Mesendoderm (in vitro differentiated cells): ENCODE measurements at regions not wholly inside any gene's neighbourhood (a gene's known extent, or its start where the extent isn't known, plus 50 kb on each side); places are given as distances from the start of the nearest gene placed in this dataset.

Source experiments
- DNase-seq: peaks from one replicate; pipeline ENCODE4 v3.0.0; 2013
- H2AK5ac ChIP-seq: 2 replicates; pipeline ENCODE4 v1.6.1; 2013; ENCODE audit warnings: low read length, inconsistent platforms
- H2BK120ac ChIP-seq: 2 replicates; pipeline ENCODE4 v1.6.1; 2013; ENCODE audit warnings: low read depth, mild to moderate bottlenecking, low read length, moderate library complexity, mixed read lengths
- H2BK15ac ChIP-seq: replicated peaks from 2 replicates; pipeline ENCODE4 v1.6.1; 2013; ENCODE audit warnings: low read depth, mild to moderate bottlenecking, moderate library complexity
- H2BK5ac ChIP-seq: 2 replicates; pipeline ENCODE4 v1.6.1; 2013; ENCODE audit warnings: low read length, inconsistent platforms
- H3K18ac ChIP-seq: 2 replicates; pipeline ENCODE4 v1.6.1; 2013; ENCODE audit warnings: mild to moderate bottlenecking, low read length, mixed read lengths
- H3K23ac ChIP-seq: one replicate; pipeline ENCODE4 v1.6.1; 2013; ENCODE audit warnings: low read length
- H3K27ac ChIP-seq: 2 replicates; pipeline ENCODE4 v1.5.1; 2013; ENCODE audit warnings: low read depth, mild to moderate bottlenecking, inconsistent platforms, low read length, moderate library complexity
- H3K27me3 ChIP-seq: 2 replicates; pipeline ENCODE4 v1.6.1; 2013; ENCODE audit warnings: low read length, control low read depth, mild to moderate bottlenecking, inconsistent platforms; ENCODE audit not compliant: insufficient read depth, poor library complexity
- H3K36me3 ChIP-seq: 2 replicates; pipeline ENCODE4 v1.6.1; 2013; ENCODE audit warnings: low read length, inconsistent platforms; ENCODE audit not compliant: control insufficient read depth, insufficient read depth
- H3K4ac ChIP-seq: one replicate; pipeline ENCODE4 v1.6.1; 2013; ENCODE audit warnings: low read depth, mild to moderate bottlenecking, low read length, moderate library complexity
- H3K4me1 ChIP-seq: 2 replicates; pipeline ENCODE4 v1.6.1; 2013; ENCODE audit warnings: low read depth, low read length, inconsistent platforms; ENCODE audit not compliant: control insufficient read depth
- H3K4me2 ChIP-seq: 2 replicates; pipeline ENCODE4 v1.6.1; 2013; ENCODE audit warnings: low read length
- H3K4me3 ChIP-seq: 2 replicates; pipeline ENCODE4 v1.5.1; 2013; ENCODE audit warnings: mild to moderate bottlenecking, low read length
- H3K56ac ChIP-seq: one replicate; pipeline ENCODE4 v1.6.1; 2013; ENCODE audit warnings: low read length
- H3K79me1 ChIP-seq: 2 replicates; pipeline ENCODE4 v1.6.1; 2013; ENCODE audit warnings: low read length, inconsistent platforms
- H3K79me2 ChIP-seq: 2 replicates; pipeline ENCODE4 v1.6.1; 2013; ENCODE audit warnings: mild to moderate bottlenecking, low read length; ENCODE audit not compliant: control insufficient read depth, insufficient read depth
- H3K9ac ChIP-seq: 2 replicates; pipeline ENCODE4 v1.6.1; 2013; ENCODE audit warnings: low read length, inconsistent platforms
- H4K5ac ChIP-seq: one replicate; pipeline ENCODE4 v1.6.1; 2013; ENCODE audit warnings: low read length
- H4K8ac ChIP-seq: one replicate; pipeline ENCODE4 v1.6.1; 2013; ENCODE audit warnings: low read depth, mild to moderate bottlenecking, control low read depth, low read length, moderate library complexity
- WGBS: extraction: QIAGEN DNeasy Blood & Tissue Kit; methylation state at CpG from one replicate; pipeline ENCODE4 v1.1.7; 2013; ENCODE audit warnings: low lambda C conversion rate, missing lambda C conversion rate; ENCODE audit not compliant: insufficient coverage; ENCODE audit errors: extremely low coverage; 5-methylcytosine and 5-hydroxymethylcytosine counted together

GRCh38 chr20:48049641-48050040 is 264.4 kb upstream of the SULF2 start:
- Histone ChIP-seq H3K23ac (no peak overlapping the region), H3K27me3 (no peaks in the 10 kb centered on the region), H3K27ac (no peak overlapping the region), H3K4ac (no peak overlapping the region), H2BK15ac (no peak overlapping the region), H4K5ac (no peak overlapping the region), H2BK120ac (no peak overlapping the region), H3K18ac (no peak overlapping the region), H3K4me2 (no peak overlapping the region), H3K9ac (no peak overlapping the region), H3K79me1 (no peaks in the 10 kb centered on the region), H3K4me1 (no peaks in the 10 kb centered on the region), H3K36me3 (no peaks in the 10 kb centered on the region), H2AK5ac (no peak overlapping the region), H3K4me3 (no peak overlapping the region), H3K56ac (no peak overlapping the region), H3K79me2 (no peaks in the 10 kb centered on the region), H2BK5ac (no peak overlapping the region), H4K8ac (no peak overlapping the region)
- no peak for DNase-seq
- no CpG with 5 or more reads among the region's 1 CpG for WGBS

DNA sequence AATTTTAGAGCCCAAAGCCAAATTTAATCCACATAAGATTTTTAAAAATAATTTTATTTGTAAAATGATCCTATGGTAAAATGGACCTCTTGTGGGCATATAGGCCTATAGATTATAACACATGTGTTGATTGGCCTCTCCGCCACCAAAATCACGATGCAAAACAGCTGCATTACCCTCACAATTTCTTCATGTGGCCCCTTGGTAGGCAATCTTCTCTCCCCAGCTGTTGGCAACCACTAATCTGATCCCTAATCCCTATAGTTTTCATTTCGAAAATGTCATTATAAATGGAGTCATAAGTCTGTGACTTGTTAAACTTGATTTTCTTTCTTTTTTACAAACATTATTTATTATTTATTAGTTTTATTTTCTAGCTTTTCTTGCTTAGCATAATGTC is 263.9 kb upstream of the SULF2 start:
- no CpG with 5 or more reads among the region's 3 CpGs for WGBS
- H2AK5ac ChIP-seq = no peak overlapping the region
- no peak overlapping the region for H2BK15ac ChIP-seq
- no peaks in the 10 kb centered on the region for H3K27me3 ChIP-seq
- no peak overlapping the region for H3K27ac ChIP-seq
- H3K4ac ChIP-seq = no peak overlapping the region
- no peaks in the 10 kb centered on the region for H3K79me2 ChIP-seq
- no peak overlapping the region for H3K18ac ChIP-seq
- no peaks in the 10 kb centered on the region for H3K36me3 ChIP-seq
- no peak overlapping the region for H3K4me2 ChIP-seq
- no peak overlapping the region for H3K4me3 ChIP-seq
- H3K56ac ChIP-seq = no peak overlapping the region
- H3K79me1 ChIP-seq = no peaks in the 10 kb centered on the region
- no peak for DNase-seq
- no peak overlapping the region for H4K8ac ChIP-seq
- no peak overlapping the region for H3K9ac ChIP-seq
- no peak overlapping the region for H3K23ac ChIP-seq
- no peak overlapping the region for H4K5ac ChIP-seq
- no peak overlapping the region for H2BK5ac ChIP-seq
- H3K4me1 ChIP-seq = no peaks in the 10 kb centered on the region
- no peak overlapping the region for H2BK120ac ChIP-seq

GRCh38 chr20:48047447-48047846 is 262.2 kb upstream of the SULF2 start:
- H4K5ac ChIP-seq = no peak overlapping the region
- H3K4ac ChIP-seq = no peak overlapping the region
- H3K4me2 ChIP-seq = no peak overlapping the region
- H2BK120ac ChIP-seq = no peak overlapping the region
- no peak overlapping the region for H4K8ac ChIP-seq
- no peak overlapping the region for H3K27ac ChIP-seq
- no peak overlapping the region for H3K18ac ChIP-seq
- H3K23ac ChIP-seq = no peak overlapping the region
- H3K4me3 ChIP-seq = no peak overlapping the region
- no peak for DNase-seq
- H2AK5ac ChIP-seq = no peak overlapping the region
- H3K27me3 ChIP-seq = no peaks in the 10 kb centered on the region
- no peaks in the 10 kb centered on the region for H3K79me2 ChIP-seq
- H3K9ac ChIP-seq = no peak overlapping the region
- H2BK5ac ChIP-seq = no peak overlapping the region
- no peaks in the 10 kb centered on the region for H3K4me1 ChIP-seq
- no CpG with 5 or more reads among the region's 4 CpGs for WGBS
- no peak overlapping the region for H3K56ac ChIP-seq
- H2BK15ac ChIP-seq = no peak overlapping the region
- H3K36me3 ChIP-seq = no peaks in the 10 kb centered on the region
- no peaks in the 10 kb centered on the region for H3K79me1 ChIP-seq

DNA sequence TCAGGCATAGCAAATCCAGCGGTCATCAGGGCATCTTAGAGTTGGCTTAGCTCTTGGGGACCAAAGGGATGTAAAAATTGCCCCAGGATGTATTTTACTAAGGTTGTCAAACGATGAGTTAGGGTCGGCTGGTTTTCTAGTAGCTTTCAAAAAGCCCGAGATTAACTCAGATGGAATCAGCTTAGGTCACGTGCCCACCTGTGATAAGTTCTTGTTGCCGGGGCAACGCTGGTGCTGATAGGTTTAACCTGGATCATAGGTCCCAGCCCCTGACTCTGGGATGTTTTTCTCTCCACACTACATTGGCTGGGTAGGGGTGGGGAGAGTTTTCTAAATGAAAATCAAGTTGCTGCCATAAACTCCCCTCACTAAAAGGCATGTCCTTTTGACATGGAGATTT is 257.3 kb upstream of the SULF2 start:
- Histone ChIP-seq H3K27me3 (no peaks in the 10 kb centered on the region), H2AK5ac (no peak overlapping the region), H3K9ac (no peak overlapping the region), H3K79me2 (no peaks in the 10 kb centered on the region), H3K56ac (no peak overlapping the region), H4K8ac (no peak overlapping the region), H3K18ac (no peak overlapping the region), H3K79me1 (no peaks in the 10 kb centered on the region), H3K4ac (no peak overlapping the region), H3K4me2 (no peak overlapping the region), H3K27ac (no peak overlapping the region), H3K36me3 (no peaks in the 10 kb centered on the region), H3K4me1 (no peaks in the 10 kb centered on the region), H2BK15ac (no peak overlapping the region), H3K23ac (no peak overlapping the region), H4K5ac (no peak overlapping the region), H2BK120ac (no peak overlapping the region), H3K4me3 (no peak overlapping the region), H2BK5ac (no peak overlapping the region)
- no CpG with 5 or more reads among the region's 7 CpGs for WGBS
- DNase-seq = no peak

DNA sequence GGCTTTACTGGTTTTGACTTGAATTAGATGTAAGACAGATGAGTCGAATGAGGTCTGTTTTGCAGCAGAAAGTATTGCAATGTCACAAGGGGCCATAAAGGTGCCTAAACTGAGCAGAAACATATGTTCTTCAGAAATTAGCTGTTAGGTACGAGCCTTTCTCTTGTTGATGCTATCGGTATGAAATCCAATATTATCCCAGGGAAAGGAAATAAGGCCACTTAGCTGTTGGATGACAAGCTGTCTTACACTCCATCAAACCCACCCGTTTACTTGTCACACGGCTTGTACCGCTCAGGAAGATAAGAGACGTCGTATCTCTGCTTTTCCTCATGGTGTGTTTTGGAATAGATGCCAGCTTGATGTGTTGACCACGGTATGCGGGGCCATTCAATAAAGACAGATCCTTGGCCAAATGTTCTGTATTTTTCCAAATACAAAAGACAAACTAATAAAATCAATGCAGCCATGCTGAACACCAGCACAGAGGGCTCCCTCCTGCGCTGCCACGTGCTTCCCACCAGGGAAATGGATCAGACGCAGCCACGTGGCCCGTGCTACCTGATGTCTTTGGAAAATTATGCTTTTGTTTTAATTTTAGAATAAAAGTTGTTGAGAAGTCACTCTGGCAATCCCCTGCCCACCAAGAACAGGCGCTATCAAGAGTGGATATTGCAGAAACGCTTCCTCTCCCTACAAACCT is 255.9 kb upstream of the SULF2 start:
- Histone ChIP-seq H2AK5ac (no peak overlapping the region), H3K27ac (no peak overlapping the region), H3K36me3 (no peaks in the 10 kb centered on the region), H3K4ac (no peak overlapping the region), H3K79me1 (no peaks in the 10 kb centered on the region), H3K4me2 (no peak overlapping the region), H3K27me3 (no peaks in the 10 kb centered on the region), H3K56ac (no peak overlapping the region), H2BK15ac (no peak overlapping the region), H3K4me1 (no peaks in the 10 kb centered on the region), H3K18ac (no peak overlapping the region), H2BK120ac (no peak overlapping the region), H4K5ac (no peak overlapping the region), H3K9ac (no peak overlapping the region), H3K4me3 (no peak overlapping the region), H2BK5ac (no peak overlapping the region), H4K8ac (no peak overlapping the region), H3K23ac (no peak overlapping the region), H3K79me2 (no peaks in the 10 kb centered on the region)
- WGBS = no CpG with 5 or more reads among the region's 17 CpGs
- DNase-seq = no peak

GRCh38 chr20:48040491-48040890 is 255.2 kb upstream of the SULF2 start:
- Histone ChIP-seq H3K4ac (no peak overlapping the region), H4K5ac (no peak overlapping the region), H2BK15ac (no peak overlapping the region), H3K79me1 (no peaks in the 10 kb centered on the region), H3K9ac (no peak overlapping the region), H3K79me2 (no peaks in the 10 kb centered on the region), H3K18ac (no peak overlapping the region), H3K23ac (no peak overlapping the region), H4K8ac (no peak overlapping the region), H2BK5ac (no peak overlapping the region), H3K56ac (no peak overlapping the region), H3K4me1 (no peaks in the 10 kb centered on the region), H3K27ac (no peak overlapping the region), H2AK5ac (no peak overlapping the region), H3K36me3 (no peaks in the 10 kb centered on the region), H3K27me3 (no peaks in the 10 kb centered on the region), H3K4me3 (no peak overlapping the region), H3K4me2 (no peak overlapping the region), H2BK120ac (no peak overlapping the region)
- DNase-seq = no peak
- WGBS = 100% methylated on average over 2 of the region's 6 CpGs
